Neural progenitor cell (in vitro differentiated cells): ENCODE measurements at regions not wholly inside any gene's neighbourhood (a gene's known extent, or its start where the extent isn't known, plus 50 kb on each side); places are given as distances from the start of the nearest gene placed in this dataset.

Experiments
- DNase-seq: peaks from one replicate; pipeline ENCODE4 v3.0.0-alpha.2; 2016; ENCODE audit warnings: low spot score
- H2AFZ ChIP-seq: fragments of 200-600 bp; sonication (generic); replicated peaks from 2 replicates; pipeline ENCODE4 v1.6.1; 2016; ENCODE audit warnings: antibody characterized with exemption
- H3F3A ChIP-seq: fragments of 200-600 bp; sonication (generic); 2 replicates; pipeline ENCODE4 v1.6.1; 2016; ENCODE audit warnings: antibody characterized with exemption, low read depth
- H3K27ac ChIP-seq: fragments of 200-600 bp; sonication (generic); 2 replicates; pipeline ENCODE4 v1.5.1; 2016; ENCODE audit warnings: mild to moderate bottlenecking
- H3K27me3 ChIP-seq: fragments of 200-600 bp; sonication (generic); 2 replicates; pipeline ENCODE4 v1.6.1; 2016; ENCODE audit warnings: mild to moderate bottlenecking, moderate library complexity
- H3K36me3 ChIP-seq: fragments of 200-600 bp; sonication (generic); 2 replicates; pipeline ENCODE4 v1.5.1; 2016
- H3K4me1 ChIP-seq: fragments of 200-600 bp; sonication (generic); 2 replicates; pipeline ENCODE4 v1.6.1; 2016; ENCODE audit warnings: mixed run types
- H3K4me2 ChIP-seq: fragments of 200-600 bp; sonication (generic); 2 replicates; pipeline ENCODE4 v1.6.1; 2016
- H3K4me3 ChIP-seq: fragments of 200-600 bp; sonication (generic); 2 replicates; pipeline ENCODE4 v1.5.1; 2016
- H3K79me2 ChIP-seq: fragments of 200-600 bp; sonication (generic); 2 replicates; pipeline ENCODE4 v1.6.1; 2016; ENCODE audit warnings: low read depth
- H3K9ac ChIP-seq: fragments of 200-600 bp; sonication (generic); 2 replicates; pipeline ENCODE4 v1.6.1; 2016
- H3K9me3 ChIP-seq: fragments of 200-600 bp; sonication (generic); 2 replicates; pipeline ENCODE4 v1.5.1; 2016; ENCODE audit warnings: low read depth
- H4K20me1 ChIP-seq: fragments of 200-600 bp; sonication (generic); 2 replicates; pipeline ENCODE4 v1.6.1; 2016; ENCODE audit warnings: low read depth
- H3K27ac Mint-ChIP-seq: 3 replicates; pipeline ENCODE4 v1.8.0; 2021; ENCODE audit warnings: mixed read lengths
- H3K27me3 Mint-ChIP-seq: 2 replicates; pipeline ENCODE4 v1.8.0; 2022; ENCODE audit warnings: low read depth, mild to moderate bottlenecking, inconsistent platforms, moderate library complexity, mixed read lengths; ENCODE audit not compliant: insufficient read depth
- H3K36me3 Mint-ChIP-seq: 3 replicates; pipeline ENCODE4 v1.8.0; 2021; ENCODE audit warnings: mixed read lengths
- H3K4me1 Mint-ChIP-seq: 3 replicates; pipeline ENCODE4 v1.8.0; 2021; ENCODE audit warnings: mixed read lengths
- H3K4me3 Mint-ChIP-seq: 3 replicates; pipeline ENCODE4 v1.8.0; 2021; ENCODE audit warnings: mild to moderate bottlenecking, moderate library complexity, mixed read lengths
- H3K9me3 Mint-ChIP-seq: 3 replicates; pipeline ENCODE4 v1.8.0; 2020; ENCODE audit warnings: mixed read lengths
- EZH2 ChIP-seq: fragments of 200-600 bp; sonication (generic); IDR thresholded peaks from 2 replicates; pipeline ENCODE4 v1.6.1; 2017; ENCODE audit warnings: antibody characterized with exemption, mild to moderate bottlenecking, moderate library complexity
- EZH2phosphoT487 ChIP-seq: fragments of 200-600 bp; sonication (generic); IDR thresholded peaks from 2 replicates; pipeline ENCODE4 v1.6.1; 2017; ENCODE audit warnings: antibody characterized with exemption
- TF ChIP-seq, protein P1 (sequence below): fragments of 200-600 bp; sonication (generic); IDR thresholded peaks from 2 replicates; pipeline ENCODE4 v1.5.1; 2017; ENCODE audit warnings: antibody characterized with exemption, mild to moderate bottlenecking

DNA sequence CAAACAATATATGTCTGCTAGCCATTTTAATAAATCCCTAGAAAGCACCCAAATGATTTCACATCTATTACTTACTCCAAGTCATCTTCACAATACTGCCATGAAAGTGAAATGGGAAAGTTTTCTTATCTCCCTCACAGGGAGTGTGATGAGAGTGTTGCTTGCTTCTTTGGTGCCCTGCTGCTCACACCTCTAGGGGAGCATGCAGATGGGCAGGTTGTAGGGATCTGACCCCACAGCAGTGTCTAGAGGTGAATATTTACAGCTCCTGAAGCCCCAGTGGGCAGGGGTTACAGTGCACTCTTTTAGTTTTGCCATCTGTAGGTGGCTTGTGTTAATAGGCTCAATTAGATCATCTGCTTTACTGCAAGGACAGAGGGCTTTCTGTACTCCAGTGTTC is 173.2 kb downstream of the GABRG2 start:
- Histone ChIP-seq H3K9me3 (no peaks in the 10 kb centered on the region), H3K27me3 (no peaks in the 10 kb centered on the region), H3K4me1 (no peaks in the 10 kb centered on the region), H4K20me1 (no peaks in the 10 kb centered on the region), H3F3A (no peaks in the 10 kb centered on the region), H3K4me2 (no peak overlapping the region), H3K4me3 (no peak overlapping the region), H3K79me2 (no peaks in the 10 kb centered on the region), H3K36me3 (no peaks in the 10 kb centered on the region), H3K9ac (no peak overlapping the region), H2AFZ (no peak overlapping the region), H3K27ac (no peak overlapping the region)
- no peaks in the 10 kb centered on the region for H3K36me3 Mint-ChIP-seq
- H3K4me3 Mint-ChIP-seq: no peak overlapping the region
- H3K9me3 Mint-ChIP-seq: peaks cover 9% of the 10 kb centered on the region
- no peak overlapping the region for H3K27ac Mint-ChIP-seq
- DNase-seq: no peak
- no peak for TF ChIP-seq EZH2
- no peak for TF ChIP-seq EZH2phosphoT487
- TF ChIP-seq, protein P1, sequence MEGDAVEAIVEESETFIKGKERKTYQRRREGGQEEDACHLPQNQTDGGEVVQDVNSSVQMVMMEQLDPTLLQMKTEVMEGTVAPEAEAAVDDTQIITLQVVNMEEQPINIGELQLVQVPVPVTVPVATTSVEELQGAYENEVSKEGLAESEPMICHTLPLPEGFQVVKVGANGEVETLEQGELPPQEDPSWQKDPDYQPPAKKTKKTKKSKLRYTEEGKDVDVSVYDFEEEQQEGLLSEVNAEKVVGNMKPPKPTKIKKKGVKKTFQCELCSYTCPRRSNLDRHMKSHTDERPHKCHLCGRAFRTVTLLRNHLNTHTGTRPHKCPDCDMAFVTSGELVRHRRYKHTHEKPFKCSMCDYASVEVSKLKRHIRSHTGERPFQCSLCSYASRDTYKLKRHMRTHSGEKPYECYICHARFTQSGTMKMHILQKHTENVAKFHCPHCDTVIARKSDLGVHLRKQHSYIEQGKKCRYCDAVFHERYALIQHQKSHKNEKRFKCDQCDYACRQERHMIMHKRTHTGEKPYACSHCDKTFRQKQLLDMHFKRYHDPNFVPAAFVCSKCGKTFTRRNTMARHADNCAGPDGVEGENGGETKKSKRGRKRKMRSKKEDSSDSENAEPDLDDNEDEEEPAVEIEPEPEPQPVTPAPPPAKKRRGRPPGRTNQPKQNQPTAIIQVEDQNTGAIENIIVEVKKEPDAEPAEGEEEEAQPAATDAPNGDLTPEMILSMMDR: no peak
- no peaks in the 10 kb centered on the region for H3K27me3 Mint-ChIP-seq
- no peaks in the 10 kb centered on the region for H3K4me1 Mint-ChIP-seq

DNA sequence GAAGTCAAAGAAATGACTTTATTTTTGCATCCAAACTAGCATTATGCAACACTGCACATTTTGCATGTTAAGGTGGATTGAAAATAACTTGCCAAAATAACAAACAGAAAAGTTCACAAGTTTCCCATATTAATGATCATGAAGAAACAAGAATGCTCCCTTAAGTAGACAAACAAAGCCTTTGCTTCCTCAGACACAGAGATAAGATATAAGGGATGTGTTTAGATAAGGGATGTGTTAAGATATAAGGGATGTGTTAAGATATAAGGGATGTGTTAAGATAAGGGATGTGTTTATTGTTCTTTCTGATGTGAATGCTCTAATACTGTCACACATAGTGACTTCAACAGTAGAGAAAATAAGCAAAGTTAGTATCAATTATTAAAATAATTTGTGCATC is 174.8 kb downstream of the GABRG2 start:
- no peak for TF ChIP-seq EZH2phosphoT487
- TF ChIP-seq, protein P1: no peak
- TF ChIP-seq EZH2: no peak
- no peaks in the 10 kb centered on the region for H3K27me3 Mint-ChIP-seq
- Histone ChIP-seq H3K4me2 (no peak overlapping the region), H3K27me3 (no peaks in the 10 kb centered on the region), H3K4me1 (no peaks in the 10 kb centered on the region), H3K9ac (no peak overlapping the region), H3K36me3 (no peaks in the 10 kb centered on the region), H4K20me1 (no peaks in the 10 kb centered on the region), H2AFZ (no peak overlapping the region), H3K4me3 (no peak overlapping the region), H3K79me2 (no peaks in the 10 kb centered on the region), H3K9me3 (no peaks in the 10 kb centered on the region), H3K27ac (no peak overlapping the region), H3F3A (no peaks in the 10 kb centered on the region)
- no peak overlapping the region for H3K4me3 Mint-ChIP-seq
- H3K36me3 Mint-ChIP-seq: no peaks in the 10 kb centered on the region
- H3K9me3 Mint-ChIP-seq: peaks cover 3% of the 10 kb centered on the region
- no peaks in the 10 kb centered on the region for H3K4me1 Mint-ChIP-seq
- DNase-seq: no peak
- no peak overlapping the region for H3K27ac Mint-ChIP-seq

GRCh38 chr5:162243651-162244050 is 176.1 kb downstream of the GABRG2 start:
- Histone ChIP-seq H4K20me1 (no peaks in the 10 kb centered on the region), H3K79me2 (no peaks in the 10 kb centered on the region), H3K36me3 (no peaks in the 10 kb centered on the region), H3K4me2 (no peak overlapping the region), H3K27me3 (no peaks in the 10 kb centered on the region), H3K27ac (no peak overlapping the region), H3K9ac (no peak overlapping the region), H2AFZ (no peak overlapping the region), H3K9me3 (no peaks in the 10 kb centered on the region), H3K4me3 (no peak overlapping the region), H3F3A (no peaks in the 10 kb centered on the region), H3K4me1 (no peaks in the 10 kb centered on the region)
- no peak for DNase-seq
- Mint-ChIP-seq H3K27ac (no peak overlapping the region), H3K36me3 (no peaks in the 10 kb centered on the region), H3K27me3 (no peaks in the 10 kb centered on the region), H3K4me1 (no peaks in the 10 kb centered on the region), H3K9me3 (no peaks in the 10 kb centered on the region), H3K4me3 (no peak overlapping the region)
- no peak for TF ChIP-seq EZH2
- TF ChIP-seq, protein P1: no peak
- TF ChIP-seq EZH2phosphoT487: no peak
